GM19463 (cell line): ENCODE measurements at regions not wholly inside any gene's neighbourhood (a gene's known extent, or its start where the extent isn't known, plus 50 kb on each side); places are given as distances from the start of the nearest gene placed in this dataset.
A peak's percentile ranks its signal among the peaks of the same experiment; 100 is the strongest.

Experiments
- ATAC-seq: cut with Tn5 transposase; IDR thresholded peaks from one replicate; pipeline ENCODE4 v1.9.1; 2021; ENCODE audit warnings: mild to moderate bottlenecking, moderate library complexity; ENCODE audit not compliant: unreplicated experiment

- ATAC-seq = no peak
These were observed 445.4 kb downstream of the GALC start for GRCh38 chr14:87547536-87547935.

DNA sequence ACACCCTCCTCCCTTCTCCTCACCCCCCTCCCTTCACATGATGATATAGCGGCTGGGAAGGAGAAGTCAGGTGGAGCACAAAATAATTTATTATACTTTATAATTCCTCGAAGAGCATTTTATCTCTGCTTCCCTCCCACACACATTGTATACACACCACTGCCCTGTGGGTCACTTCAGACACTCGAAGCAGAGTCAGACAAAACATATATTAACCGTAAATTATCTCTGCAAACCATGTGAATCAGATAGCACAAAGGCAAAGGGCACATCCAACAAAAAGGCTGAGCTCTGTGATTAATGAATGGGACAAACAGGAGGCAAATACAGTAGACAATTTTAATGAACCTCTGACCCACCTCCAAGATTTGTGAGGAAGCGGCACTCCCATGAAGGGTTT is 450.7 kb downstream of the GALC start:
- ATAC-seq = no peak

DNA sequence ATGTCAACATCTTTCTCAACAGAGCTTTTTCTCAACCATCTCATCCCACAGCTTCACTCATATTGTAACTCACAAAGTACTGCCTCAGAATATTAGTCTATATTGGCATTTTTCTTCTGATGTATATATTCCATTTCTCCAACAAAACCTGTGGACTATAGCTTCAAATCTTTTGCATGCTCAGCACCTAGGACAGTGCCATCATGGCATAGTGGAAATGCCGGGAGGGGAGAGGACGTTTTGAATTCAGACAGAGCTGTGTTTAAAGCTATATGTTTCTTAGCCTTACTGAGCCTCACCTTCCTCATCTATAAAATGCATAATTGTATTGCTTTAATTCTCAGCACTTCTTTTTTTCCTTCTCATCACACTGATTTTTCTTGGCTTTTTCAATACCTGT is 452.6 kb downstream of the GALC start:
- ATAC-seq = no peak

GRCh38 chr14:87529081-87529480 is 463.9 kb downstream of the GALC start:
- no peak for ATAC-seq

GRCh38 chr14:87526731-87527130 is 466.3 kb downstream of the GALC start:
- ATAC-seq = no peak

- ATAC-seq = no peak
These were observed 469.0 kb downstream of the GALC start for GRCh38 chr14:87524011-87524410.

- ATAC-seq = no peak
These were observed 470.4 kb downstream of the GALC start for GRCh38 chr14:87522575-87522974.

- no peak for ATAC-seq
These were observed 484.6 kb downstream of the GALC start for GRCh38 chr14:87508333-87508732.

DNA sequence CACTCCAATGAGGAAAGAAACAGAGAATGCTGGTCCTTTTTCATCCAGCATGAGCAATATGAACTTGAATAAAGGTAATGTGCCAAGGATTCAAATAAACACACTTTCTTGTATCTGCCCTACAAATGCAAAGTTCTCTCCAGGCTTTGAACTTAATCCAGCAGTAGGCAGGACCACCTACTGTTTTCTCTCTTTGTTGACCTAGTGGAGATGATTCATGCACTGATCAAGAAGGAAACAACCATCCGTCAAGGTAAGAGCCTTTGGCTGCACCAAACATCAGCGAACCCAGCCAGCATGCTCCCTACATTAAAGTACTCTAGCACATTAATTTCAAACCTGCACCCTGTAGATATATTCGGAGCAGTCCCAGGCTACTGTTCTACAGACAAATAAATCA is 489.3 kb downstream of the GALC start:
- ATAC-seq = no peak

DNA sequence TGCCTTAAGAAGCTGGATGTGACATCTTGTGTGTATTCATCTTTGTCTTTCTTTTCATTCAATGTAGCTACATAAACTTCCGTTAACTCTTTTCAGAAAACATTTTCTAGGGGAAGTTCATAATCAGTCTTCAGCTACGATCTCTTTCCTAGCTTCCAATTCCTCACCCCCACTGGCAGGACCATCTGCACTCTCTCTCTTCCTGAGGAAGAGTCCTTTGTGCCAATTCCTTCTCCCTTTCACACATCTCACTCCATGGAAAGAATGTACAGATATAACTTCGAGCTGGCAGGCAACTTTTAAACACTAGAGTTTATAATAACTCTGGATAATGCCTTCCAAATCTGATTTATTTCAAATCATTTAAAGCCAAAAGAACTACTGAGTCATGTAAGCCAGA is 495.7 kb downstream of the GALC start:
- ATAC-seq = no peak

DNA sequence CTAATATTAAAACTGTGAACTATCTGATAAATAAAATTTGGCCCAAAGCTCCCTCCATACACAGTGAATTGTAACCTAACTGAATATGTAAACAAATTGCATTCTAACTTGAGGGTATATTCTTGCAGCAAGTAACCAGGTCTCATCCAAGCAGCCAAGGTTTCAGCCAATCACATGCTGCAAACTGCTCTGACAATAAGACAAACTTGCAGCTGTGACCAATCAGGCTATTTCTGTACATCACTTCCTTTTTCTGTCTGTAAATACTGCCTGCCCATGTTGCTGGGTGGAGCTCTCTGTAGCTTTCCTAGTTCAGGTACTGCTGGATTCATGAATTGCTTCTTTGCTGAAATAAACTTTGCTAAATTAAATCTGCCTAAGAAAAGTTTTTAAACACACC is 499.0 kb downstream of the GALC start:
- no peak for ATAC-seq

DNA sequence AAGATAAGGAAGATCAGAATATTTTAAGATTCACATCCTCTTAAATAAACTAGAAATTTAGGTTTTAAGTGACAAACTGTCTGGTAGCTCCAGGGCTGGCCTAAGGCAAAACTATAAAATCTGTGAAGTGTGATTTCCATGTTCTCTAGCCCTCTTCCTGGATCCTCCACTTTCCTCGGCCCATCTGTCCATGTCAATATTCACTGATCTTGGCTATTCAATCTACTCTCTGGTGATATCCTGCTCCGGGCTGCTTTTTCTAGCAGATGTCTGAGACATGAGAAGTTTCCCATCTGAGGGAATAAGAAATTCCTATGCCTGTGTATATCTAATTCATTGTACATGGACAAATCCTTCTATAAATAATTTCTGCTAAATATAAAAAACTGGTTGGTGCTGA is 500.4 kb downstream of the GALC start:
- ATAC-seq = no peak

DNA sequence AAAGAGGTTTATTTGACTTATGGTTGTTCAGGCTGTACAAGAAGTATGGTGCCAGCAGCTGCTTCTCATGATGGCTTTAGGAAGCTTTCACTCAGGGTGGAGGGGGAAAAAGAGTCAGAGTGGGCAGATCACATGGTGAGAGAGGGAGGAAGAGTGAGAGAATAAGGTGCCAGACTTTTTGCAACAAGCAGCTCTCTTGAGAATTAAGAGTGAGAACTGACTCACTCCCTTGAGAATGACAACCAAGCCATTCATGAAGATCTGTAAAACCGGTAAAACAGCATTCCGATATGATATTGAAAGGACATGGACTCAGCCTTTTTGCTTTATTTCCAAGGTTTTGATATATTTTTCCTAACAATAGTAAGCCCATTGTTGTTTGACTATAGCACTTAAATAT is 501.2 kb downstream of the GALC start:
- ATAC-seq = no peak

DNA sequence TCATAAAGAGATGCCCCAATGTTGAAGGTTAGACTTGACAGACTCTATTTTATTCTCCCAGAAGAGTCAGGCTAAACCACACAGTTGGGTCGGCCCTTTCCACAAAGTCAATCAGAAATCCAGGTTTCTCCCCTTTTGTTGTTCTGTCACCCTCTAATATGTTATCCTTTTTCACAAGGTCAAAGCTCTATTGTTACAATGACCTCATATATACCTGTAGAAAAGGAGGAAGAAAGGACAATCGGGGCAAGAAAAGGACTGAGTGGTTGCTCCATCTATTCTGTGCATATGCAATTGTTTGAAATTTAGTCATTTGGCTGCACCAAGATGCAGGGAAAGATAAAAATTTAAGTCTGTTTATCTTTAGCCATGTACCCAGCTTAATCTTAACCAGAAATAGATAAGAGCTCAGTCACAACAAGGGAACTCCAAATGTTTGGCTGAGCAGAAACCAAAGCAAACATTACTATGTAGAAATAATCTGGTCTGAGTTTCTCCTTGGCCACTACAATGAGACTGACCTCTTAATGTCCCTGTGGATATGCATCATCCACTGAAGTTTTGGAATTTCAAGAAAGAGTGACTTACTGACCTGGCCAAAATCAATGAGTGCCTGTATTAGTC is 503.7 kb downstream of the GALC start:
- no peak for ATAC-seq

GRCh38 chr14:87483271-87484260 is 509.4 kb downstream of the GALC start:
- ATAC-seq = no peak

- no peak for ATAC-seq
These were observed 524.5 kb downstream of the GALC start for GRCh38 chr14:87468531-87468930.

GRCh38 chr14:87467578-87467977 is 525.4 kb downstream of the GALC start:
- ATAC-seq = no peak

DNA sequence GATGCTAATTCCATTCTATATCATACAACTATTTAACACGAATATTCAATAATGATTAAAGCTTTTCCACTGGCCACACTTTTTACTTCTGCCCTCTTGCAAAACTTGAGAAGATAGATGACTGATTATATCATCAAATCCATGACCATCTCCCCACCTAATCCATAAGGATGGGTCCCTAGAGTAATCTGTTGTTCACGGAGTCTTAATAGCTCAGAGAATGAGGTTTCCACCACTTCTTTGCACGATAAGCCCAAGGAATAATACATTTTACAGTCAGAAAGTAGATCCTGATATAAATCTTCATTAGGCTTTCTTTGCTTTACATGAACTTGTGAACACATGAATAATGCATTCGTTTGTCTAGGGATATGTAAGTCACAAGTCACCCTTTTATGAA is 527.2 kb downstream of the GALC start:
- no peak for ATAC-seq

DNA sequence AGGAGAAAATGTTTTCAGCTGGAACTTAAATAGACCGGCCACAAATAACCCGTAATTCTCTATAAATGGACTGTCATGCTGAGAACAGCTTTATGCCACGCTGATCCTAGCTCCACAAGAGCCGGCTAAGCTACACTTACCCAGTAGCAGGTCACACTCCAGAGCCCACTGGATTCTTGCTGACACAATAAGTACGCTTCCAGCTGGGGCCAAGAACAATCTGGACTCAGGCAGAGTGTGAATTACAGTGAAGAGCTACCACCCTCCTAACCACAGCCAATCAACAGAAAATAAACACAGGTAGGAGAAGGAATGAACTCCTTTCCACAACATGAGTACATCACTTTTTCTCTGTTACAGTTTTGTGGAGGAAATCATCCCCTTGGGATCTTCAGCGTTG is 531.3 kb downstream of the GALC start:
- no peak for ATAC-seq

DNA sequence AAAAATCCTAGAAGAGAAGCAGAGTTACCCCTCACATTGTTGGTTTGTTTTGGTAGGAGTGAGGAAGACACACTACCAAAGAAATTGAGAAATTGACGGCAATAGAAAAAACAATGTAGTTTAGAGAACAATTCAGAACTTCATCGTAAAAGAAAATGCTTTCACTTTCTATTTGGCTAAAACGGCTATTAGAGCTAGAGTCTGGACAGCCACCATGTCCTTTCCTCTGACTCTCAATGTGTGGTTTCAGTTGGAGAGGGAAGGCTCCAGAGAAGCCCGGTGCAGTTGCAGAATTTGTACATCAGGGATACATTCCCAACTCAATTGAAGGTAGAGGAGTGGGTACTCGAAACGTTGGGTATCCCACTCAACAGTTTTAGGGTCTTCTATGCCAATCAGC is 535.3 kb downstream of the GALC start:
- ATAC-seq = peak; percentile 83

DNA sequence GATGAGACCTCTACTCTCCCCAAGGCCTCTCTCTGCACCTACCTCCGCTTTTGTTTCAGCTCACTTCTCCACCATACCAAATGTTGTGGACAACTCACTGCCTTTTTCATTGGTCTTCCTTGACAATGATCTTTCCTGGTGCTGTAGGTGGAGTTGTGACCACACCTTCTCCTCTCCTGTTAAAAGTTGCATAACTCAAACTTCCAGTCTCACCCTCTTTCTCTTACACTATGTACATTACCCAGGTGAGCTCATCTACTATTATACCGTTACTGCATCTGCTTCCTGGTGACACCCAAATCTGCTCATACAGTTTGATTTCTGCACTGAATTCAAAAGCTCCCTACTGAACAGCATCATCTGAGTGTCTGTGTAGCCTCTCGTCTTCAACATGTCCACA is 542.8 kb downstream of the GALC start:
- no peak for ATAC-seq

- no peak for ATAC-seq
These were observed 544.0 kb downstream of the GALC start for GRCh38 chr14:87449016-87449415.
